HFF-Myc (cell line): ENCODE measurements at regions not wholly inside any gene's neighbourhood (a gene's known extent, or its start where the extent isn't known, plus 50 kb on each side); places are given as distances from the start of the nearest gene placed in this dataset.

ENCODE experiments used
- DNase-seq: peaks from one replicate; pipeline ENCODE4 v3.0.0-alpha.2; 2011; ENCODE audit warnings: low read depth; ENCODE audit errors: extremely low read depth
- H3K4me3 ChIP-seq: replicated peaks from 2 replicates; pipeline ENCODE4 v1.5.1; 2011; ENCODE audit warnings: low read depth, mild to moderate bottlenecking, control low read depth, low read length
- CTCF ChIP-seq: IDR thresholded peaks from 2 replicates; pipeline ENCODE4 v1.5.1; 2012; ENCODE audit warnings: mild to moderate bottlenecking, low read depth, low read length, control low read depth; ENCODE audit errors: missing control alignments

- no peak overlapping the region for H3K4me3 ChIP-seq
- DNase-seq: no peak
- TF ChIP-seq CTCF: no peak
These were observed 130.4 kb downstream of the OLFM1 start for GRCh38 chr9:135217836-135218235.

GRCh38 chr9:135218331-135219225 lies 131.1 kb downstream of the OLFM1 start:
- no peak for TF ChIP-seq CTCF
- H3K4me3 ChIP-seq: no peak overlapping the region
- DNase-seq: no peak

GRCh38 chr9:135219676-135220600 lies 132.5 kb downstream of the OLFM1 start:
- no peak for TF ChIP-seq CTCF
- H3K4me3 ChIP-seq: no peak overlapping the region
- no peak for DNase-seq

GRCh38 chr9:135220601-135221575 lies 133.4 kb downstream of the OLFM1 start:
- TF ChIP-seq CTCF: no peak
- H3K4me3 ChIP-seq: no peak overlapping the region
- DNase-seq: no peak

DNA sequence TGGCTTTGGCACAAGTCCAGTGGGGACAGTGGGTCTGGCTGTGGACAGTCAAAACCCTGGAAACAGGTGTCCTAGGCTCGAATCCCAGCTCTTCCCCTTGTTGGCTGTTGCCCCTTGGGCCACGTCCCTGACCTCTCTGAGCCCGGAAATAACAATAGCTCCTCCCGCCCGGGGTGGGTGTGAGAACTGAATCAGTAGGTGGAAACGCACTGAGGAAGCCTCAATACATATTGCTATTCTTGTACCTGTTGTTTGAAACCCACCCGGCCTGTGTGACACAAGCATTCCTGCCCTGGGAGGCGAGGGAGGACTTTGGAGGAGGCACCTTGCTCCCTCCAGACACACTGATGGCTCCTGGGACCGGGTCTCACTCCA lies 134.1 kb downstream of the OLFM1 start:
- no peak for DNase-seq
- H3K4me3 ChIP-seq: no peak overlapping the region
- TF ChIP-seq CTCF: no peak
